ENCODE measurements at regions not wholly inside any gene's neighbourhood (a gene's known extent, or its start where the extent isn't known, plus 50 kb on each side); places are given as distances from the start of the nearest gene placed in this dataset.
"Not testable (repeated sequence)": the region's sequence is repeated elsewhere in the genome, so short reads cannot be mapped to it uniquely, and the experiment has no call there.

DNA sequence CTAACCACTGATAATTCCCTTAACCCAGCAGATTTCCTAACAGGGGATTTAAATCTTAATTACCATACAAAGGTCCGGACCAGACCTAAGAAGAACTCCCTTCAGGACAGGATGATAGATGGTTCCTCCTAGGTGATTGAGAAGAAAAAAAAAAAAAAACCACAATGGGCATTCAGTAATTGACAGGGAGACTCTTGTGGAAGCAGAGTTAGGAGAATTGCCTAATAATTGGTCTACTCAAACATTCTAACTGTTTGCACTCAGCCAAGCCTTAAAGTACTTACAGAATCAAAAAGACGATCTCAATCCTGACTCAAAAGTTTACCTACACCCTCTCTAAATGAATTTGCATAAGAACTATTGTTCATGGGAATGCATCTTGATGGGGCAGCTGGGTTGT is 844.7 kb upstream of the ACVR2A start:
- not testable (repeated sequence) for H3K27me3 Mint-ChIP-seq; H3K9me3 Mint-ChIP-seq; H3K4me3 Mint-ChIP-seq; ATAC-seq; DNase-seq; H3K36me3 Mint-ChIP-seq (ENCODE audit: low read depth); H3K4me1 Mint-ChIP-seq; H3K27ac Mint-ChIP-seq

DNA sequence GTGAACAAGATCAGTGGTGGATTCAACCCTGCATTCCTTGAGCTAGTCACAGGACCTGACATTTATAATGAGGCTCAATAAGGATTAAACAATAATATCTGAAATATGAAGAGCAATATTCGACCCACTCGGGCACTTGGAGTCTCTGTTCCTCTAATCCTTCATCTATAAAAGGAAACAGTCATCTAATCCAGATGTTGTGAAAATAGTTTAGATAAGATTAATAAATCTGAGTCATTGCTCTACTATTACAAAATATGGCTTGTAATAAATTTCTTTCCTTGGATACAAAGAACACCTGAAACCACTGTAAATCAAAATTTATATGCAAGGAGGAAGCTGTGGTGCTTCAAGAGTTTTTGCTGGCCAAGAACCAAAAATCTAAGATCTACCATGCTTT is 846.9 kb upstream of the ACVR2A start:
- no peak overlapping the region for H3K4me3 Mint-ChIP-seq
- no peaks in the 10 kb centered on the region for H3K27me3 Mint-ChIP-seq
- H3K36me3 Mint-ChIP-seq (ENCODE audit: low read depth) = no peaks in the 10 kb centered on the region
- no peaks in the 10 kb centered on the region for H3K4me1 Mint-ChIP-seq
- DNase-seq (no peak), ATAC-seq (no peak)
- H3K9me3 Mint-ChIP-seq = no peaks in the 10 kb centered on the region
- no peak overlapping the region for H3K27ac Mint-ChIP-seq

DNA sequence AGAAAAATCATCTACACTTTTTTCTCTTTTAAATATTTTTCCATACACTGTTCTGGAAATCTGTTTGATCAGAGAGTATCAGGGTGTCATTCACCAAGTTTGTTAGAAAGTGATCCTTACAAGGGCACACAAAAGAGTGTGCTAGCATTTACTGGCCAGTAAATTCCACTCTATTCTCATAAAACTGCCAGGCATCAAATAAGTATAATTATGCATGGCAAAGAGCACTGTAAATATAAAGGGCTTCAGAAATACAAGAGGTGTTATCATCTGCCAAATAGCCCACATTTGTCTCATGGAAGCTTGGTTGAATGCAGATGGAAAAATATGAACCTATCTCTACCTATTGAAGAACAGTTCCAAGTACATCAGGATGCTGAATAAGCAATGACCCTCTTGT is 847.3 kb upstream of the ACVR2A start:
- Mint-ChIP-seq H3K36me3 (ENCODE audit: low read depth) (no peaks in the 10 kb centered on the region), H3K27me3 (no peaks in the 10 kb centered on the region), H3K27ac (no peak overlapping the region), H3K4me1 (no peaks in the 10 kb centered on the region), H3K9me3 (no peaks in the 10 kb centered on the region), H3K4me3 (no peak overlapping the region)
- ATAC-seq = no peak
- DNase-seq = no peak

DNA sequence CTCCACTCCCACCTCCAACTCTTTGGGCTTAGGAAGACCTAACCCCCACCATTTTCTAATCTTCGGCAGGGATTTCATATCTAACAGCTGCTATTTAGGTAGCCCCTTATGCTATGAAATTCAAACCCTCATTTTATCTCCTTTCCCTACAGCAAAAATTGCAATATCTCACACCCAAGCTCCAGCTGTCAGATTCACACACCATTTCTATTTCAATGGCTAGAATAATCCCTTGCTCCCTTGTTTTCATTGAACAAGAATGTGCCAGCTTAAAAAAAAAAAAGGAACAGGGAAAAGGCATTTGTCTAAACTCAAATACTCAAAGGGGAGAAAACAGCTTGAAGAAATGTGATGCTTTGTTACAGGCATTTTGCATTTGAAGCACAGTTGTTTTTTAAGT is 850.6 kb upstream of the ACVR2A start:
- Mint-ChIP-seq H3K4me1 (no peaks in the 10 kb centered on the region), H3K4me3 (no peak overlapping the region), H3K27me3 (no peaks in the 10 kb centered on the region), H3K27ac (no peak overlapping the region), H3K36me3 (ENCODE audit: low read depth) (no peaks in the 10 kb centered on the region), H3K9me3 (no peaks in the 10 kb centered on the region)
- DNase-seq = no peak
- no peak for ATAC-seq

DNA sequence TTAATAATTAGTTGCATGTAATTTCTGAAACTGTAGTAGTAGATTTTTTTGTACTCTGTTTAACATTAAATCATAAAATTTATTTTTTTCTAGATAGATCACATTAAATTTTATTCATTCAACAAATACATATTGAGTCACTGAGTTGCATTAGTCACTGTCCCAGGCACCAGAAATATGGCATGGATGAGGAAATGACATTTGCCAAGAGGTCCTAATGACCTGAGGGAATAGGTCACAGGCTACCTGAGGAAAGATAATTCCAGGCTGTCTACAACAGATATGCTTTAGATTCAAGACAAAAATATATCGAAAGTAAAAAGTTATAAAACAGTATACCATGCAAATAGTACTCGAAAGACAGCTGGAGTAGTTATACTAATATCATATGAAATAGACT is 852.4 kb upstream of the ACVR2A start:
- DNase-seq = no peak
- ATAC-seq = no peak
- no peaks in the 10 kb centered on the region for H3K4me1 Mint-ChIP-seq
- no peaks in the 10 kb centered on the region for H3K9me3 Mint-ChIP-seq
- no peak overlapping the region for H3K27ac Mint-ChIP-seq
- no peaks in the 10 kb centered on the region for H3K36me3 Mint-ChIP-seq (ENCODE audit: low read depth)
- H3K27me3 Mint-ChIP-seq = no peaks in the 10 kb centered on the region
- no peak overlapping the region for H3K4me3 Mint-ChIP-seq

DNA sequence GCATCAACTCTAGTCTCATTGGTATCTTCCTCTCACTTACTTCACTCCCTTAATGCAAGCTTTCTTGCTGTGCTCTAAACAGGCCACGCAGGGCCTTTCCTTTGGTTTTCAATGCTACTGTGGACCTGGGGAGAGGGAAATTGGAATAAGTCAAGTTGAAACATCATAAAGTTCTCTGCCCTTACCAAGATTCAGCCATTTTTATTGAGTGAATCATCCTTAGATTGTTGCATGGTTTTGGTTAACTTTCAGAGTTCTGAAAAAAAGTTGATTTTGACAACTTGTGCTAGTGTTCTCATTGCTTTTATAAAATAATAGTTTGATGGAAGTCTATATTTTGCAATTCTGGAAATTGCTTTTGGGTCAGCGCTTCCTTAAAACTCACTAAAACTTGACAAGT is 852.8 kb upstream of the ACVR2A start:
- no peaks in the 10 kb centered on the region for H3K36me3 Mint-ChIP-seq (ENCODE audit: low read depth)
- ATAC-seq (no peak), DNase-seq (no peak)
- H3K27ac Mint-ChIP-seq = no peak overlapping the region
- no peaks in the 10 kb centered on the region for H3K4me1 Mint-ChIP-seq
- no peaks in the 10 kb centered on the region for H3K9me3 Mint-ChIP-seq
- no peak overlapping the region for H3K4me3 Mint-ChIP-seq
- no peaks in the 10 kb centered on the region for H3K27me3 Mint-ChIP-seq

DNA sequence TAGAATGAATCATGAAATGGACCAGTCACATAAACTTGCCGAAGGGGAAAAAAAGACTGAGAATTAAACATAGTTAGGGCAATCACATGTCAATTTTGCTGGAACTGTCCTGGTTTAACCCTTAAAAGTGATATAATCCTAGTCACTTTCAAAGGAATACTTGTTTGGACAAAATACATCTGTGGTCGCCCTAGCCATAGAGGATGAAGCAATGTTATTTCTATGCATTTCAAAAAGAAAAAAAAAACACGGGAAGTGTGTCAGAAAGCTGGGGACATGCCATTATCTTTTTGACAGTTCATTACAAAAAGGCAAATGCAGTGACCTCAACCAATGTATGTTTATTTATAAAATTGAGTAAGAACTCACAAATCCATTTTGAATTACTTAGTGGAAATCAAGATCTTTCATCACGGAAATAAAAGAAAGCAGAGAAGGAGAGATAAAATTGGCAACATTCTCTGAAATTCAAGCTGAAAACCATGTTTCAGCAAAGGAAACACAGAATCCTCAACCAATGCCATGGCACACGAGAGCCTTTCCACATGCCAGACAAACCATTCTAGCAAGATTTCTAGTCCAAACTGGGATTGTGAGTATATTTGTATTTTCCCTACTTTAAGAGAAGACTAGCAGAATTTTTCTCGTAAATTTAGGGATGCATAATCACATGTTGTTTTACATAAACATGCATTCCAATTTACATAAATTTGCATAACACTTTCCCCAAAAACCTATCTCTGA is 854.3 kb upstream of the ACVR2A start:
- Mint-ChIP-seq H3K36me3 (ENCODE audit: low read depth) (no peaks in the 10 kb centered on the region), H3K4me1 (no peaks in the 10 kb centered on the region), H3K4me3 (no peak overlapping the region), H3K9me3 (no peaks in the 10 kb centered on the region), H3K27me3 (no peaks in the 10 kb centered on the region), H3K27ac (no peak overlapping the region)
- DNase-seq (no peak), ATAC-seq (no peak)

DNA sequence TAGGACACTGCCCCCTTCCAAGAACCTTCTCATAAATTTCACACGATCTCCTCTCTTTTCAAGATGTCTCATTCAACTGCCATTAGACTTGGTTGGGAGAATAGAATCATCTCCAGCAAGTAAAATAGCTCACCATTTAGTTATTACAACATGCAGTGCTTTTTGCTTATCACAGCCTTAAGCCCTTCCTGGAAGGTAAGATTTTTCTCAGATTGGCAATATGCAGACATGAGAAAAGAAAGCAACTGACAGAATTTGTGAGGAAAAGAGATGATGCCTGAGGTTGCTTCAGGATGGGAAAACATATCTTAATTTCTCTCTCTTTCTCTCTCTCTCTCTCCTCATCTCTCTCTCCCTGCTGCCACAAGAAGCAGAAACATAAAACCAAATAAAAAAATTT is 855.1 kb upstream of the ACVR2A start:
- Mint-ChIP-seq H3K4me1 (no peaks in the 10 kb centered on the region), H3K4me3 (no peak overlapping the region), H3K27me3 (no peaks in the 10 kb centered on the region), H3K9me3 (no peaks in the 10 kb centered on the region), H3K36me3 (ENCODE audit: low read depth) (no peaks in the 10 kb centered on the region), H3K27ac (no peak overlapping the region)
- ATAC-seq (no peak), DNase-seq (no peak)

DNA sequence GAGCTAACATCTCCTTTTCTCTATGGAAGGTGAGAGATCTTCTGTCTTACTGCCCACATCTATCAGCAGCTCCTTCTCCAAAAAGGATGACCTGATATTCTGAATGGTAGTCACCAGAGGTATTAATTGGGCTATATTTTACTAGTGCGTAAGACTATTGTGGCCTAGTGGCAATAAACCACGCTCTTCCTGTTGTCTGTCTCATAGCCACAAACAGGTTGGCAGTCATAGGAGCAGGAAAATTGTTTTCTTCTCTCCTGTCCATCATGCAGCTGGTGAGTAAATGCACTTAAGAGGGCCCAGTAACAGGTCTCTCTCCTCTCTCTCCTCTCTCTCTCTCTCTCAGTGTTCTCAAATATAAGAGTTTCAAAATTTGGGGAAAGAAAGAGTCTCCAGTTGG is 856.8 kb upstream of the ACVR2A start:
- ATAC-seq (no peak), DNase-seq (no peak)
- Mint-ChIP-seq H3K27me3 (no peaks in the 10 kb centered on the region), H3K36me3 (ENCODE audit: low read depth) (no peaks in the 10 kb centered on the region), H3K4me3 (no peak overlapping the region), H3K9me3 (no peaks in the 10 kb centered on the region), H3K27ac (no peak overlapping the region), H3K4me1 (no peaks in the 10 kb centered on the region)

DNA sequence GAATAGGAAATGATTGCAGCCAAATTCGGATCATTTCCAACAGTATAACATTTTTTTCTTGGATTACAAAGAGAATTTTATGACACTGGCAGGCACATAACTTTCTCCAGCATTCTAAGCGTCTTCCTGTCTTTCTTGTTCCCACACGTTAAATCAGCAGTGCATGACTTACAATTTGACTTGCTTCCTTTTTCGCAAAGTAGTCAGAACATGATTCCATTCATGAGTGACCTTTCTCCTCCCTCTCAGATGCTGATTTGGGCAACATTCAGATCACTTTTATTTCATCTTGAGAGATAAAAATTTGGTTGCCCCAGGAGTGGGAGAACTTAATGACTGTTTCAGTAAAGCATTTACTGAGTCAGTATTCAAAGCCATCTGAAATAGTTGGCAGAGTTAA is 858.7 kb upstream of the ACVR2A start:
- no peak for DNase-seq
- H3K4me3 Mint-ChIP-seq = no peak overlapping the region
- H3K27me3 Mint-ChIP-seq = no peaks in the 10 kb centered on the region
- H3K9me3 Mint-ChIP-seq = no peaks in the 10 kb centered on the region
- H3K4me1 Mint-ChIP-seq = no peaks in the 10 kb centered on the region
- H3K27ac Mint-ChIP-seq = no peak overlapping the region
- no peak for ATAC-seq
- no peaks in the 10 kb centered on the region for H3K36me3 Mint-ChIP-seq (ENCODE audit: low read depth)

DNA sequence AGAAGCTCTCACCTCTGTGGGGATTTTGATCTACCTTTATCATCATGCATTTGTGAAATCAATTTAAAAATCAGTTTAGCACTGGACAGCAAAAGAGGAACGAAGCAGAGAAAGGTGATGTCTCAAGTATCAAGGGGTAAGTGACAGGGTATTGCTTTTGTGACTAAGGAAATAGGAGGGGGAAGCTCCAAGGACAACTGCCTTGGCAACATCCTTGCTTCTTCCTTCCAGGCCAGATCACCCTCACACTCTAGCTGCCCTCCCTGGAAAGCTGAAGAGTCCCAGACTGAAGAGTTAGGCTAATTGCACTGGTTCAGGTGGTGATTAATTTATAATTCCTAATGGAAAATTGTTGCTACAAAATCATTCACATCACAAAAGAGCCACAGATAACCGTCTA is 859.1 kb upstream of the ACVR2A start:
- no peak for DNase-seq
- no peak for ATAC-seq
- Mint-ChIP-seq H3K4me3 (no peak overlapping the region), H3K9me3 (peaks cover under 1% of the 10 kb centered on the region), H3K27me3 (no peaks in the 10 kb centered on the region), H3K27ac (no peak overlapping the region), H3K4me1 (no peaks in the 10 kb centered on the region), H3K36me3 (ENCODE audit: low read depth) (no peaks in the 10 kb centered on the region)

DNA sequence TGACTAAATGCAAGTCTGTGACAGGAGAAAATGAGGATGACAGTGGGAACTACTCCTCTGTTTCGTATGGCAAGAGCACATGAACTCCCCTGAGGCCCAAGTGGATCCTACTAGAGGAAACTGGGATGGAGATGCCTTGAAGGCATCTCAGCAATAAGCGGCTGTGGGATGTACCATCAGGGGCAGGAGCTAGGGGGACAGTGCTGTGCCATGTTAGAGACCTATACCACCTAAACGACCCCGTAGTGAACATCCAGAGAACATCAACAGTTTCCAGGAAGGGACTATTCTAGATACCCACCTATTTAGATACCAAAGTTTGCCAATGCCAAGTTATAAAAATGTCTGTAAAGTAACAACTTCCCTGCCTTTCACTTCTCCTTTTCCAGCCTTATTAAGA is 860.8 kb upstream of the ACVR2A start:
- no peaks in the 10 kb centered on the region for H3K27me3 Mint-ChIP-seq
- H3K9me3 Mint-ChIP-seq = peaks cover 8% of the 10 kb centered on the region
- ATAC-seq = no peak
- H3K36me3 Mint-ChIP-seq (ENCODE audit: low read depth) = no peaks in the 10 kb centered on the region
- no peak overlapping the region for H3K4me3 Mint-ChIP-seq
- no peak overlapping the region for H3K27ac Mint-ChIP-seq
- no peaks in the 10 kb centered on the region for H3K4me1 Mint-ChIP-seq
- no peak for DNase-seq

DNA sequence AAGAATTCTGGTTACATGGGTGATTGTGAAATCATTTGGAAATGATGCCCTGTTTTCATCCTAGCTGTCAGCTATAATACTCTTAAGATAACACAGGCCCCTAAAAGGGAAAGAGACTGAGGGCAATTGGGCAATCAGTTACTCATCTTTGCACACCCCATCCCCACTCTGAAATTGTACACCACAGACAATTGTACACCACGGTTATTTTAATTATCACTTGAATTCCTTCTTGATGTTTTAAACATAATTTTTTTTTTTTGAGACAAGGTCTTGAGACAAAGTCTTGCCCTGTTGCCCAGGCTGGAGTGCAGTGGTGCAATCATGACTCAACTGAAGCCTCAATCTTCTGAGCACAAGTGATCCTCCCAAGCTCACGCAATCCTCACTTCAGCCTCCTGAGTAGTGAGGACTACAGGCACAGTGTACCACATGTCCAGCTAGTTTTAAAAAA is 862.4 kb upstream of the ACVR2A start:
- DNase-seq (no peak), ATAC-seq (no peak)
- H3K9me3 Mint-ChIP-seq = peaks cover 8% of the 10 kb centered on the region
- H3K36me3 Mint-ChIP-seq (ENCODE audit: low read depth) = no peaks in the 10 kb centered on the region
- H3K4me3 Mint-ChIP-seq = no peak overlapping the region
- no peaks in the 10 kb centered on the region for H3K27me3 Mint-ChIP-seq
- H3K27ac Mint-ChIP-seq = no peak overlapping the region
- no peaks in the 10 kb centered on the region for H3K4me1 Mint-ChIP-seq

DNA sequence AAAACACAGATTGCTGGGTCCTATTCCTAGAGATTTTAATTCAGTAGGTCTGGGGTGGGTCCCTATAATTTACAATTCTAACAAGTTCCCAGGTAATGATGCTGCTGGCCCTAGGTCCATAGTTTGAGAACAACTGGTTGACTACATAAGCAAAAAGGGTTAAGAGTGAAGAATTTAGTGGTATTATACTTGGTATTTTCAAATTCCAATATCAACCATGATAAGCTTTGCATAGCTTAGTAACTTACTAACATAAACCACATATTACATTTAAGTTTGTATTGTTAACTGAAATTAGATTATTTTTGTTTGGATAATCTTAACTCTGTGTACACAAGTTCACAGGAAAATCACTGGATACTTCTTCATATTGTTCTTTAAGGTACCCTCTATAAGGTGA is 862.9 kb upstream of the ACVR2A start:
- no peak overlapping the region for H3K27ac Mint-ChIP-seq
- H3K9me3 Mint-ChIP-seq = peaks cover 8% of the 10 kb centered on the region
- H3K27me3 Mint-ChIP-seq = no peaks in the 10 kb centered on the region
- H3K36me3 Mint-ChIP-seq (ENCODE audit: low read depth) = no peaks in the 10 kb centered on the region
- no peaks in the 10 kb centered on the region for H3K4me1 Mint-ChIP-seq
- ATAC-seq (no peak), DNase-seq (no peak)
- no peak overlapping the region for H3K4me3 Mint-ChIP-seq

DNA sequence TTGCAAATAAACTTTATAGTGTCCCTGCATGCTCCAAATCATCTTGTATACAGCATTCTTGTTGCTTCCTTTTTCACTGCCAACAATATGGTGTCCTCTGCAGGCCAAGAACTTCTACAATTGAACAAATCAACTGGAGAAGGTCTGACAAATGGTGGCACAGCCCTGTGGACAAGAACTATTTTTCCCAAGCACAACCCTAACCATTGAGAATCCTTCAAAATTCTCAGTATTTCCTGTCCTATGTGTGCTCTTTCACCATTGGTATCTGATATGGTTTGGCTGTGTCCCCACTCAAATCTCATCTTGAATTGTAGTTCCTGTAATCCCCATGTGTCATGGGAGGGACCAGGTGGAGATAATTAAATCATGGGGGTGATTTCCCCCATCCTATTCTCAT is 865.1 kb upstream of the ACVR2A start:
- Mint-ChIP-seq H3K27ac (no peak overlapping the region), H3K4me3 (no peak overlapping the region), H3K4me1 (no peaks in the 10 kb centered on the region), H3K9me3 (peaks cover 8% of the 10 kb centered on the region), H3K27me3 (no peaks in the 10 kb centered on the region), H3K36me3 (ENCODE audit: low read depth) (no peaks in the 10 kb centered on the region)
- no peak for ATAC-seq
- no peak for DNase-seq
